Colon (tissue), 2 donors: ENCODE measurements at regions not wholly inside any gene's neighbourhood (a gene's known extent, or its start where the extent isn't known, plus 50 kb on each side); places are given as distances from the start of the nearest gene placed in this dataset.

Source experiments
- FAIRE-seq: peaks from 2 replicates; lab custom pipeline; 2012; peaks lifted over from hg19 to GRCh38; lab: Jason Lieb, UNC
- donor health status: control.
- donor health status: control.

GRCh38 chr12:60872850-60873713 lies 1277.3 kb downstream of the SLC16A7 start:
- FAIRE-seq: no peak

- no peak for FAIRE-seq
Measured at GRCh38 chr12:60874091-60874490, 1278.3 kb downstream of the SLC16A7 start.

- no peak for FAIRE-seq
Measured at GRCh38 chr12:60920841-60921495, 1325.1 kb downstream of the SLC16A7 start.

GRCh38 chr12:60921541-60921940 lies 1325.7 kb downstream of the SLC16A7 start:
- FAIRE-seq: no peak

- FAIRE-seq: no peak
Measured at GRCh38 chr12:60926256-60926655, 1330.4 kb downstream of the SLC16A7 start.

DNA sequence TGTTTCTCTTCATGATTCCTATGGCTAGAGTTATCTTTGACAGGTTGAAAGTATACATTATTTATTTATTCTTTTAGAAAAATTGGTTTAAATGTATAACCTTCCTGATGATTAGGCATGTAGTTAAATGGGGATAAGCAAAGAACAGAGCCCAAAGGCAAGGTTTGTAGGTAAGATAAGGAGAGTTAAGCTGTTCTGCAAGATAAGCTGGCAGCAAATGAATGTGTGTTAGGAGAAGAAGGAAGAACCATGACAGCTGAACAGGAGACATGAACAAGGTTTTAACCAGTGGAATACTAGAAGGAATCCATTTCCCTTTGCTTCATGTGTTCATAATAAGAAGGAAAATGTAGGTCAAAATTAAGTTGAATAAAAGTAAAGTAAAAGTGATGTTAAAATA lies 1330.1 kb upstream of the USP15 start:
- FAIRE-seq: no peak

DNA sequence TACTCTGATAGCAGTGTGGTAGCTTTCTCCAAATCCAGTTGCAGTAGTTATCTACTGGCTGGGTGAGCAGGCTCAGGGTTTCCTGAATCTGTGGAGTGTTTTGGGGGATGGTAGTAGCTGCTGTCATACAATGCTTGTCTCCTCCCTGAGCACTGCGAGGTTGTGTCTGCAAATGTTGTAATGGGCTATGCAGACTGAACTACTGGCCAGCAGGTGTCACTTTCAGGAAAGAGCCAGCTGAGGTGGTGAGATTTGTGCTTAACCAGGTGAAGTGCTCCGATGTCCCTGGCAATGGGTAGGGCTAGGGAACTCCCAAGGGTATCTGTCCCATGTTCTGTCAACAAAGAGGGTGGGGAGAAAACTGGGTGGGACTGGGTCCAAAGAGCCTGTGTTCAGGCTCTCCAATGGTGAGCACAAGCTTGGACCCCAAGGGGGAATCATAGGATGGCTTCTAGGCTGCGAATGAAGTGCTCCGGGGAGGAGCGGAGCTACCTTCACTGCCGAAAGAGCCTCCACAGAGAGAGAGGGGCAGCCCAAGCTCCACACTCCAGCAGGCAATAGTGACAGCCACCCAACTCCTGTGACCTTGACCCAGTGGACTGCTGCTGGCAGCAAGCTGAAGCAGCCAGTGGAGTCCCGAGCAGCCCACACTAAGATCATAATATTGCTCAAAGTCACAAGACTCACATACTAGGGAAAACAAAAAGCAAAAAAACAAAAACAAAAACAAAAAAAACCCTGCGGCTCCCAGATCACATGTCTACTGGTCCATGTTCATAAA lies 1324.0 kb upstream of the USP15 start:
- FAIRE-seq: no peak

DNA sequence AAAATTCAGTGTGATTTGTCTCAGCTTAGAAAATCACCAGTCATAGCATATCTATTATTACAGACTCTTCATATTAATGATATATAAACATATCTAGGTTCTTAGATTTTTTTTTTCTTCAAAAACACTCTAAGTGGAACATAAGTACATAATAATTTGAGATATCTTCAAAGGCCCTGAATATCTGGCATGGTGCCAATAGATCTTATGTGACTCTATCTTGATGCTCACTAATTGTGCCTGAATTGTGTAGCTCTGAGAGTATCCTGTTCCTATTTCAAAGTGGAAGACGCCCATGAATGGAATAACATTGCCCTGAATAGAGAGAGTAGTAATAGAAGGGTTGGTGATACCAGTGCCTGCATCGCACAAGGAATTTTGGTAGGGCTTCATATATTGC lies 1312.7 kb upstream of the USP15 start:
- FAIRE-seq: no peak

DNA sequence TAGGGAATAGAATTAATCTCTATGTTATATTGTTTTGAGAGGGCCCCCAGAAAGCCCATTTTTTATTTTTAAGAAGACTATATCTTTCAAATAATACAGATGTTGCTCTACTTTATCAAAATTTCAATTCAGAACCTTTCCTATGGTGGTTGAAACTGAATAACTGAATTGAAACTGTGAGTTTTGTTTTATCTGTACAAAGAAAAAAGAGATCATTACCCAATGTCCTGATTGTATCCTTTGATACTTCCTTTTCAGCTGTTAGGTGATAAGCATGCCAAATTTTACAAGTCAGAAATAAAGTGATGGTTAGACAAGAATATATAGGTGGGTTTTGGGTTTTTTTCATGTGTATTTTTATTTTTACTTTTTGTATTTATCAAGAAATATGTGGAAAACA lies 1293.1 kb upstream of the USP15 start:
- FAIRE-seq: no peak

GRCh38 chr12:60977966-60978365 lies 1282.2 kb upstream of the USP15 start:
- FAIRE-seq: no peak

DNA sequence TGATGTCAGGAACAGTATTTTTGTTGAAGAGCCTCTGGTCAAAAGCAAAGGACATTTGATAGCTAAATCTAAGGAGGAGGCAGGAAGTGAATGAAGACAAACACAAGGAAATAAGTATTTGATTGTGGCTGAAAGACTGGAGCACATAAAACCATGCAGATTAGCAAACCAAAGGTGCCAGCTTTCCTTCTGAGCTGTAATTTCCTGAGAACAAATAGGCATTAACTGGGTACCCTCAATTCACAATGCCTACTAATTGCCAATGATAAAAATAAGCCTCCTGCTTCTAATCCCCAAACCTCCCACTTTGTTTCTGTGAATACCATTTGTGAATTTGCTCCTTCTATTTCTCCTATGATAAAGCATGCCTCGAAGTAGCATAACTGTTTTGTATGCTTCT lies 1279.6 kb upstream of the USP15 start:
- FAIRE-seq: no peak

GRCh38 chr12:60981473-60981872 lies 1278.7 kb upstream of the USP15 start:
- no peak for FAIRE-seq

DNA sequence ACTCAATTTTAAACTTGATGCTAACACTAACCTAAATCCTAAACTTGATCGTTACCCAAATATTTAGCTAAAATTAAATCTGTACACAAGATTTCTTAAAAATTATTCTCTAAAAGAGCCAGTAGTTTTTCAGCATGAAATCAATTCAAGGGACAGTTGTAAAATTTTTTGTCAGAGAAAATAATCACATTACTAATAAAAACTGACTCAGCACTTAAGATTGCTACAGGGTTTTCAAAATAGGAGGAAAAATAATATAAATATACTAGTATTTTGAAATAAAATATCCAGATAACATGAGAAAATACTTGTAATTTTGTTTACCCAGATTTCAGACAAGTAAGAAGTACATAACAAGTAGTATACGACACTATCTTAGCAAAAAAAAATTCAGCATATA lies 1268.1 kb upstream of the USP15 start:
- no peak for FAIRE-seq

- no peak for FAIRE-seq
Measured at GRCh38 chr12:60995256-60995825, 1264.9 kb upstream of the USP15 start.

DNA sequence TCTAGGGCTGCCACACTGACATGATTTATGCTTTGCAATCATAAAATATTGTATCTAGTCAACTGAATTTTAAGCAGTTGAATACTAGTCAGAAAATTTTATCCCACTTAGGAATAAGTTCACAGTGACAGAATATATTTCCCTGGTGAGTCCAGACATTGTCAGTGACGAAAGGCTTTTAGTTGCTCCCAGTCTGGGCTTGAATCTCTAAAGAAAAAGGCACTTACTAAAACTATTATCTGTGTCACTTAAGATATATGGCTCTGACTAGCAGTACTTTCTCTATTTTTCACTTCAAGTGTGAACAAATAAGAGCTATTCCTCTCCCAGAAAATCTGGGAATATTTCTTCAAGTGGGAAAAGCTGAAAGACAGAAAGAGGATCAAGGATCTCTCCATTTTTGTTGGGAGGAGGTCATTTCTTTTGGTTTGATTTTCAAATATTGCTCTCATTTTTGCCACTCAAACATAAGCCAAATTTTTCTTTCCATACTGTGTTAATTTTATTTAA lies 1262.3 kb upstream of the USP15 start:
- no peak for FAIRE-seq

DNA sequence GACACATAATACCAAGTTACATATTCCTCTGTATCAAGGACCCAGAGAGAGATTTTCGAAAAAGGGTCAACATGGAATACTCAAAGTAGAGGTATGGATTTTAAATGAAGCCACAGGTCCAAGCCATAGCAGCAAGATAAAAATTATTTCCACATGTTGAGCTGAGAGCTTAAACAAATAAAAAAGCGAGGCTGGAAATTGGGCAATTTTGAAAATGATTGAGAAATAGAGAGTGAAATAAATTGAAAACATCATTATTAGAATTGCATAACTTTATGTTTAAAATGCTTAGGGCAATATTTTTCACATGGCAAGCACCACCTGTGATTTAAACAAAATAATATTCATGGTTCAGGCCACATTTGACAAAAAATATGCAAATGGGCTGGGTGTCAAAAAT lies 1251.0 kb upstream of the USP15 start:
- no peak for FAIRE-seq

DNA sequence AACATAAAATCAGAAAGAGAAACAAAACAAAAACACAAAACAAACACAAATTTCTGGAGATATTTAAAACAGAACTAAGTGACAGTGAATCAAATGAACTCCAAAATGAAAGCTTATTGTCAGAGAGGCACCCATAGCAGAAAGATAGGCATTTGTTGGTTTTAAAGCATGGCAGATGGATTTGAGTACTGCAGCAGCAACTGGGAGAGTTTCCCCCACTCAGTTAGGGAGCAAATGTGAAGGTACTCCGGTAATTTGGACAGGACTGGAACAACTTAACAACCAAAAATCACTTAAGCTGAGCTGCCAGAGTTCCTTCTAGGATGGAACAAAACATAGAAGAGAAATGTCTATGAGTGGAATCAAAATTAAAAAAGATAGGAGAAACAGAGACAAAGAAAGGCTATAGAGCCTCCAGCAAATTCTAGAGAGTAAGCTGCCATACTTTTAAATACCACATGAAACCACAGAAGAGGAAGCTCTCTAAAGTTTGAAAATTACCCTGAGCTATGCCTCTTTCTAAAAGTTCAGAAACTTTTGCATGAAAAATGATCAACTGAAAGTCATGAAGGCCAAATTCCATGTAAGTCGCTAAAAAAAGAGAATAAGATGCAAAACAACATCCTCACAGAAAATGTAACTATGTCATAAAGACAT lies 1248.3 kb upstream of the USP15 start:
- no peak for FAIRE-seq

DNA sequence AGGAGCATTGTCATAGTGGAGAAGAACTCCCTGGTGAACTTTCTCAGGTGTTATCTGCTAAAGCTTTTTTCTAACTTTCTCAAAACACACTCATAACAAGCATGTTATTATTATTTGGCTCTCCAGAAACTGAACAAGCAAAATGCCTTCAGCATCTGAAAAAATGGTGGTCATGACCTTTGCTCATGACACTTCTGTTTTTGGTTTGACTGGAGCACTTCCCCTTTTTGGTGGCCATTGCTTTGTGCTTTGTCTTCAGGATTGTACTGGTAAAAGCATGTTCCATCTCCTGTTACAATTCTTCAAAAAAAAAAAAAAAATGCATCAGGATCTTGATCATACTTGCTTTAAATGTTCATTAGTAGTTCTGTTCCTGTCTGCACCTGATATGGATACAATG lies 1241.6 kb upstream of the USP15 start:
- no peak for FAIRE-seq

- no peak for FAIRE-seq
Measured at GRCh38 chr12:61023231-61023630, 1237.0 kb upstream of the USP15 start.

- no peak for FAIRE-seq
Measured at GRCh38 chr12:61029516-61029915, 1230.7 kb upstream of the USP15 start.

GRCh38 chr12:61037792-61038191 lies 1222.4 kb upstream of the USP15 start:
- FAIRE-seq: no peak

GRCh38 chr12:61043838-61044237 lies 1216.4 kb upstream of the USP15 start:
- FAIRE-seq: no peak
